ENCODE measurements at regions not wholly inside any gene's neighbourhood (a gene's known extent, or its start where the extent isn't known, plus 50 kb on each side); places are given as distances from the start of the nearest gene placed in this dataset.
"Not testable (repeated sequence)": the region's sequence is repeated elsewhere in the genome, so short reads cannot be mapped to it uniquely, and the experiment has no call there.

- DNase-seq, result no peak
Measured at GRCh38 chr6:23630726-23631635, 495.0 kb upstream of the NRSN1 start.

- DNase-seq, result peak; percentile 43
Measured at GRCh38 chr6:23633996-23634395, 492.0 kb upstream of the NRSN1 start.

GRCh38 chr6:23635150-23635549 is 490.9 kb upstream of the NRSN1 start:
- no peak for DNase-seq

GRCh38 chr6:23637296-23637695 is 488.7 kb upstream of the NRSN1 start:
- DNase-seq, result no peak

GRCh38 chr6:23642849-23643248 is 483.2 kb upstream of the NRSN1 start:
- DNase-seq, result no peak

DNA sequence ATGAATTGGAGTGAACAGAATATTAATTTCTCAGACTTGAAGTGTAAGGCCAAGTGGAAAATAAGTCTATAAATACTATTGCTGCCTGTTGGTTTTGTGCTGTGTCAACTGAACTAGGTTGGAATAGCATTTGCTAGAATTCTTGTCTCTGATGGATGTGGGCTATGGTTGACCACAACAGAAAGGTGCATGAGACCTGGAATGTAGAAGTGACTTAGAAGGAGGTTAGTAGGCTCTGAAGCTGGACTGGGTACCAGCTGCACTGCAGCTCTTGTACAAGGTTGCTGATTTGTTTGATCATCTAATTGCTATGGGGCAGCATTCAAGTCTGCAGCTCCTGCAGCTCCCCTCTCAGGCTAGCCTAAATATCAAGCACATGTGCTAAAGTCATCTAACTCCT is 479.0 kb upstream of the NRSN1 start:
- DNase-seq, result no peak

GRCh38 chr6:23650676-23651075 is 475.3 kb upstream of the NRSN1 start:
- no peak for DNase-seq

- DNase-seq, result no peak
Measured at GRCh38 chr6:23654745-23655144, 471.3 kb upstream of the NRSN1 start.

- no peak for DNase-seq
Measured at GRCh38 chr6:23655525-23655924, 470.5 kb upstream of the NRSN1 start.

DNA sequence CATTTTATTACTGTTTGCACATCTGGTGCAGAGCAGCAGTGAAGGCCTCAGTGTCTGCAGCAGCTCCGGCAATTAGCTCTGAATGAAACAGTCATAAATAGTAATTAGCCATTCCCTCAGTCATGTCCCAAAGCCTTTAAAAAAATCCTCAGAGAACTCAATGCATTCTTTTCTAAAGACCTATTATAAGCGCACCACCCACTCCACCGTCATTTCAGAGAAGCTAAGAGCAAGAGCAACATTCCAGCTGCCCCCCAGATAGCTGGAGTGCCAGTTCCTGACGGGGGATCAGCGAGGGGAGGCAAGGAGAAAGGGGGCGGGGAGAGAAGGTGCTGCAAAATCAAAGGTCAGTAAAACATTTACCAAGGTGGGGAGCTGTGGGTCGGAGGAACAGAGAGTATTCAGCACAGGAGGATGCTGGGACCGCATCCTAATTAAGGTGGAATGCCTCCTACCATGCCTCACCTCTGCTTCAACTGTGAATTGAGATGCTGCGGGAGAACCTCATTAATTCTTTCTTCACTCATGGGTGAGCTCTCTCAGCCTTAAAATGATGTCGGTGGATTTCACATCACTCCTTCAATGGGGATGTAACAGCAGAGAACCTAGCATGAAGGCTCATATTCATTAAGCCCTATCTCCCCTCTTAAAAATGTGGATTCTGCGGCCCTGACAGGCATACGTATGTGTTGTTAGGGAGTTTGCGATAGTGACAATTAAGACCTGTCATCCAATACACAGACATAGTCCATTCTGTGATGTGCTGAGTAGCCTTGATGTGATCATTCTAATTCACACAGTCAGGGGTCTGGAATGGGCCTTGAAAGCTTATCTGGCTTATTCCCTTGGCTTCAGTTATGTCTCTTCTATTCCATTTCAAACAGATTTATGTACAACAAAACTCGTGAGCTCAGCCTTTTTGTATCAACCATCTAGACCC is 469.5 kb upstream of the NRSN1 start:
- peak; percentile 78 for DNase-seq

DNA sequence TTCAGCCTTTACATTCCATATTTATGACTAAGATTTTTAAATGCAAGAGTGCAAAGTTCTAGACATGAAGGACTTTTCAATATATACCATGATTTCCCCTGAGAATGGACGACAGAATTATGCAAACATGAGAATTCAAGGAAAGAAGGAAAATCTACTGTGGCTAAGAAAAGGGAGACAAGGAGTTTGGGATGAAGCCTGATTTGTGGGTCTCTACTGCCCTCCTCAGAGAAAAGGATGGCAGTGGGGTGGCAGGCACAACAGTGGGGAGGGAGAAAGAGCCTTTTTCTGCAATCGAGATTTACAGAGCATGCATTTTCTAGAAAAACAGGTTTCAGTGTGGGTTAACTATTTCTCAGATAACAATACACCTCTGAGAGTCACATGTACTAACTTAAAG is 466.9 kb upstream of the NRSN1 start:
- no peak for DNase-seq

GRCh38 chr6:23661549-23661948 is 464.5 kb upstream of the NRSN1 start:
- DNase-seq, result no peak

DNA sequence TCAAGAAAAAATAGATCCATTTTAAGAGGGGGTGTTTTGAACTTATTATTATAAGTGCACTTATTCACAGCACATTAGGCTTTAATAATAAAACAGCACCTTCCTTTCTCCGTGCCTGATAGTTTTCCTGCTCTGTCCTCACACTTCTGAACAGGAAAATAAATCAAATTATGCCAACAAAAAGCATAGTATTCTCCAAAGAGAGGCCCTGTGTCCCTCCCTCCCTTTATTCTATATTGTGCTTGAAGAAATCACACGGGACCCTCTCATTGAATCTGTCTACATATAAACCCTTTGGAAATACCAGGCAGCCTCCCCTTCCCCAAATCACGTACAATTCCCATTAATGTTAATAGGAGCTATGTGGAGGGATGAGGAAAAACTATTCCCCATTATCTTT is 462.9 kb upstream of the NRSN1 start:
- DNase-seq, result no peak

GRCh38 chr6:23663652-23664051 is 462.4 kb upstream of the NRSN1 start:
- DNase-seq, result no peak

DNA sequence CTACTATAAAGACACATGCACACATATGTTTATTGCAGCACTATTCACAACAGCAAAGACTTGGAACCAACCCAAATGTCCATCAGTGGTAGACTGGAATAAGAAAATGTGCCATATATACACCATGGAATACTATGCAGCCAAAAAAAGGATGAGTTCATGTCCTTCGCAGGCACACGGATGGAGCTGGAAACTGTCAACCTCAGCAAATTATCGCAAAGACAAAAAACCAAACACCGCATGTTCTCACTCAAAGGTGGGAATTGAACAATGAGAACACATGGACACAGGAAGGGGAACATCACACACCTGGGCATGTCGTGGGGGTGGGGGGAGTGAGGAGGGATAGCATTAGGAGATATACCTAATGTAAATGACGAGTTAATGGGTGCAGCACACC is 460.1 kb upstream of the NRSN1 start:
- DNase-seq, result not testable (repeated sequence)

DNA sequence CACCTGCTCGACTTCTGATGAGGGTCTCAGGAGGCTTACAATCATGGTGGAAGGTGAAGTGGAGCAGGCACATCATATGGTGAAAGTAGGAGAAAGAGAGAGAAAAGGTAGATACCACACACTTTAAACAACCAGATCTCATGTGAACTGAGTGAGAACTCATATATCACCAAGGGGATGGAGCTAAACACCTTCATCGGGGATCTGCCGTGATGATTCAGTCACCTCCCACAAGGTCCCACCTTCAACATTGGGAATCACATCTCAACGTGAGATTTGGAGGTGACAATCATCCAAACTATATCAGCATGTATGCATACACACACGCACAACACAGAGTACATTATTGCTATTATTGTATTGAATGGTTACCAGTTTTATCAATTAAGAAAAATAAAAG is 453.3 kb upstream of the NRSN1 start:
- DNase-seq, result no peak

GRCh38 chr6:23678626-23679025 is 447.4 kb upstream of the NRSN1 start:
- no peak for DNase-seq

GRCh38 chr6:23681743-23682142 is 444.3 kb upstream of the NRSN1 start:
- DNase-seq, result no peak

DNA sequence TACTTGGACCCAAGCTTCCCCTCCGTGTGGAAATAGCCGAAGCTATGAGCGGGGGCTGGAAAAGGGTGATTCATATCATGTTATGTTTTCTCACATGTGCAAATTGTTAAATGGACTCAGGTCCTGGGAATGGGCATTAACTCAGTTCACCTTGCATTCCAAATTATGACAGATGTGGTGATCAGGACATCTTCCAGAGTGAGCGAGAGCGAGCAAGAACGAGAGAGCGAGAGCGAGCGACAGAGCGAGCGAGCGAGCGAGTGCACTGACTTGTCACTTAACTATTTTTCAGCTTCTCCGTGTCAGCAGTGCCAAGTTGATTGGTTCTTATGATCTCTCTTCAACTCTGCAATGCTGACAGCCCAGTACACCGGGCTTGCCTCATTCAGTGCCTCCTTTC is 437.4 kb upstream of the NRSN1 start:
- DNase-seq, result no peak

- peak; percentile 55 for DNase-seq
Measured at GRCh38 chr6:23690453-23691049, 435.5 kb upstream of the NRSN1 start.

- no peak for DNase-seq
Measured at GRCh38 chr6:23692184-23692583, 433.8 kb upstream of the NRSN1 start.

DNA sequence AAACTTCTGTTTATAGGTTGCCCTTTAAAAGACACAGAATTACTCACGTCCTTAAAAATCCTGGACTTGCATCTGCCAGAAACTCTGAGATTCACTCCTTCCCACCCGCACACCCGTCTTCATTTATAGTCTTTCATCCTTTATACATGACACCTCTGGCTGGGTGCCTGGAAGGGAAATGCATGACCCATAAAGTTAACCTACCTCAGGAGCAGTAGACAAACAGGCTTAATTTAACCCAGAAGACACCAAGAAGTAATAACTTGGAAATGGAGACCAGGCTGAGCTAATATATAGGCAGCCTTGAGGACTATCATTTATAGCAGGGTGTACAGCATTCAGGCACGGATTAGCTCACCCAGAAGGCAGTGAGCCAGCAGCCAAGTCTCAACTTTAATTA is 429.0 kb upstream of the NRSN1 start:
- DNase-seq, result no peak

- no peak for DNase-seq
Measured at GRCh38 chr6:23704479-23705052, 421.4 kb upstream of the NRSN1 start.

Measured in COR-L47 (cell line).